Tibial artery (tissue), 4 donors: ENCODE measurements at regions not wholly inside any gene's neighbourhood (a gene's known extent, or its start where the extent isn't known, plus 50 kb on each side); places are given as distances from the start of the nearest gene placed in this dataset.
"Not testable (repeated sequence)": the region's sequence is repeated elsewhere in the genome, so short reads cannot be mapped to it uniquely, and the experiment has no call there.

Experiments used
- DNase-seq, 2 donors: peaks; one replicate each; pipeline ENCODE4 v3.0.0-alpha.2; 2019
- H3K27ac ChIP-seq, 2 donors: fragments of 200-600 bp; sonication (generic) in 1 of 2; 1 replicate in 1 of 2; 2 replicates in 1 of 2; pipeline ENCODE4 v1.5.1; 2018 to 2019; ENCODE audit warnings: mild to moderate bottlenecking in 1 of 2
- H3K27me3 ChIP-seq, 2 donors: fragments of 200-600 bp; sonication (generic) in 1 of 2; one replicate each; pipeline versions ENCODE4 v1.5.1 to v1.6.0; 2016 to 2019
- H3K36me3 ChIP-seq, 3 donors: fragments of 200-600 bp; sonication (generic) in 2 of 3; one replicate each; pipeline ENCODE4 v1.5.1; 2016 to 2019; ENCODE audit warnings: mild to moderate bottlenecking in 2 of 3
- H3K4me1 ChIP-seq, 4 donors: fragments of 200-600 bp; sonication (generic) in 2 of 4; 1 replicate in 3 of 4; 2 replicates in 1 of 4; pipeline ENCODE4 v1.5.1; 2016 to 2019
- H3K4me3 ChIP-seq, 2 donors: fragments of 200-600 bp; sonication (generic) in 1 of 2; 1 replicate in 1 of 2; 2 replicates in 1 of 2; pipeline ENCODE4 v1.5.1; 2018 to 2019; ENCODE audit warnings: mild to moderate bottlenecking in 2 of 2
- H3K9me3 ChIP-seq, 3 donors: fragments of 200-600 bp; sonication (generic) in 1 of 3; one replicate each; pipeline ENCODE4 v1.5.1; 2016 to 2019
- intact Hi-C: fragments of 100-400 bp; cut with DNase I; formaldehyde crosslinking; loops from one replicate; pipeline ENCODE4 v1.15.0; 2023; ENCODE audit warnings: low total_unique reads
- TF ChIP-seq, protein P1 (sequence below), 2 experiments: fragments of 200-600 bp in 1 of 2; fragments of 450-650 bp in 1 of 2; IDR thresholded peaks; one replicate each; pipeline ENCODE4 v1.5.1; 2017 to 2019; ENCODE audit warnings: antibody characterized with exemption in 2 of 2, mild to moderate bottlenecking in 1 of 2, moderate library complexity in 1 of 2

- H3K4me1 ChIP-seq = peaks cover 0 to 10% (median 2%) of the 10 kb centered on the region in 4 donors
These were observed 94.5 kb upstream of the ARMC3 start for GRCh38 chr10:22833353-22833752.

GRCh38 chr10:22832851-22833250 is 95.0 kb upstream of the ARMC3 start:
- TF ChIP-seq, protein P1, sequence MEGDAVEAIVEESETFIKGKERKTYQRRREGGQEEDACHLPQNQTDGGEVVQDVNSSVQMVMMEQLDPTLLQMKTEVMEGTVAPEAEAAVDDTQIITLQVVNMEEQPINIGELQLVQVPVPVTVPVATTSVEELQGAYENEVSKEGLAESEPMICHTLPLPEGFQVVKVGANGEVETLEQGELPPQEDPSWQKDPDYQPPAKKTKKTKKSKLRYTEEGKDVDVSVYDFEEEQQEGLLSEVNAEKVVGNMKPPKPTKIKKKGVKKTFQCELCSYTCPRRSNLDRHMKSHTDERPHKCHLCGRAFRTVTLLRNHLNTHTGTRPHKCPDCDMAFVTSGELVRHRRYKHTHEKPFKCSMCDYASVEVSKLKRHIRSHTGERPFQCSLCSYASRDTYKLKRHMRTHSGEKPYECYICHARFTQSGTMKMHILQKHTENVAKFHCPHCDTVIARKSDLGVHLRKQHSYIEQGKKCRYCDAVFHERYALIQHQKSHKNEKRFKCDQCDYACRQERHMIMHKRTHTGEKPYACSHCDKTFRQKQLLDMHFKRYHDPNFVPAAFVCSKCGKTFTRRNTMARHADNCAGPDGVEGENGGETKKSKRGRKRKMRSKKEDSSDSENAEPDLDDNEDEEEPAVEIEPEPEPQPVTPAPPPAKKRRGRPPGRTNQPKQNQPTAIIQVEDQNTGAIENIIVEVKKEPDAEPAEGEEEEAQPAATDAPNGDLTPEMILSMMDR (IDR thresholded peaks at IDR 0.05) = no peak
- Histone ChIP-seq H3K27me3 (no peaks in the 10 kb centered on the region), H3K9me3 (no peaks in the 10 kb centered on the region), H3K27ac (no peak overlapping the region), H3K4me1 (peaks cover 0 to 15% (median 2%) of the 10 kb centered on the region in 4 donors), H3K4me3 (no peak overlapping the region), H3K36me3 (no peaks in the 10 kb centered on the region)
- intact Hi-C loops = no loop called here
- no peak for DNase-seq

More at GRCh38 chr10:22833353-22833752, 94.5 kb upstream of the ARMC3 start:
- no peak for DNase-seq
- Histone ChIP-seq H3K36me3 (no peaks in the 10 kb centered on the region), H3K4me3 (no peak overlapping the region), H3K27me3 (no peaks in the 10 kb centered on the region), H3K27ac (no peak overlapping the region), H3K9me3 (no peaks in the 10 kb centered on the region)
- intact Hi-C loops = no loop called here
- TF ChIP-seq, protein P1 (IDR thresholded peaks at IDR 0.05) = no peak

DNA sequence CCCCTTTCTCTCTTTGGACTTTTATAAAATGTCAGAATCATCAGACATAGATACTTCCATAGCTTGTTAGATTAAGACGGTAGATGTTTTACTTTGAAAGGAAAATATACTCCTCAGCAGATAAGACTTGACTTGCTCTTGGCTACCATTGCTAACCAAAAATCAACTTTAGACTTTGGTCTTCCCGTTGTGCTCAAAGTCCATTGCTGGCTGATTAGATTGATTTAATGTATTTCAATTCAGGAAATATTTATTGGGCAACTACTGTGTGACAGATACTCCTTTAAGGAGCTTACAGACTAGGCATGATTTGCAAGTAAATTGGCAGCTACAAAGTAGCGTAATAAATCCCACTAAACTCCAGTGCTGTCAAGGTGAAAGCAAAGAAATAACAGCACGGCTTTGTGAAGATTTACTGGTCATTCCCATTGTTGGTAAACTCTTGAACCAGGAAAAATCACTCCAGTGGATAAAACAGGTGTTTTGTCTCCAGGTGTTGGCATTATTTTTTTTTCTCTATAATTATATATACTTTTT is 95.7 kb upstream of the ARMC3 start:
- intact Hi-C loops = no loop called here
- Histone ChIP-seq H3K9me3 (no peaks in the 10 kb centered on the region), H3K36me3 (no peaks in the 10 kb centered on the region), H3K4me1 (peaks cover 0 to 19% (median 2%) of the 10 kb centered on the region in 4 donors), H3K4me3 (no peak overlapping the region), H3K27ac (no peak overlapping the region), H3K27me3 (no peaks in the 10 kb centered on the region)
- DNase-seq = no peak
- TF ChIP-seq, protein P1 (IDR thresholded peaks at IDR 0.05) = no peak

GRCh38 chr10:22831586-22831985 is 96.3 kb upstream of the ARMC3 start:
- Histone ChIP-seq H3K9me3 (no peaks in the 10 kb centered on the region), H3K4me3 (no peak overlapping the region), H3K27me3 (no peaks in the 10 kb centered on the region), H3K27ac (no peak overlapping the region), H3K4me1 (peaks cover 0 to 19% (median 2%) of the 10 kb centered on the region in 4 donors), H3K36me3 (no peaks in the 10 kb centered on the region)
- TF ChIP-seq, protein P1 (IDR thresholded peaks at IDR 0.05) = no peak
- intact Hi-C loops = no loop called here
- DNase-seq = no peak

DNA sequence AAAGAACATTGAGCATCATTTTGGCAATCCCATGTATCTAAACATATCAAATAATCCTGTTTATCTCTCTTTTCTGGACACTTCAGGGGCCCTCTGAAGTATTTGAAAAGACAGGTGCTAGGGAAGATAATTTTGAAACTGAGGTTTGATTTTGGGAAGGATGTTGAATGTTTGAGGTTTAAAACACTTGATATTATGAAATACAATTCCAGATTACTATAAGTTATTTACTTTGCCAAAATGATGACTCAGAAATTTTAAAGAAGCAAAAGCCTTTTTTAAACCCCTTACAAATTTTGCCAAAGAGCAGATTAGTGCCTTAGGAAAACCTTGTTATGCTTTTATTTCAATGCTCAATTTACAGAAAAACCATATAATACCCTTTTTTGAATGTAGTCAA is 99.1 kb upstream of the ARMC3 start:
- DNase-seq, H3K9me3 ChIP-seq, H3K27me3 ChIP-seq, H3K27ac ChIP-seq, H3K4me3 ChIP-seq, H3K36me3 ChIP-seq, intact Hi-C loops: not testable (repeated sequence)
- peaks cover 0 to 19% (median 2%) of the 10 kb centered on the region in 4 donors for H3K4me1 ChIP-seq

- H3K27me3 ChIP-seq = no peaks in the 10 kb centered on the region
- DNase-seq = no peak
- no peak overlapping the region for H3K27ac ChIP-seq
- no peaks in the 10 kb centered on the region for H3K9me3 ChIP-seq
- TF ChIP-seq, protein P1 (IDR thresholded peaks at IDR 0.05) = no peak
- intact Hi-C loops = no loop called here
- no peak overlapping the region for H3K4me3 ChIP-seq
- H3K36me3 ChIP-seq = no peaks in the 10 kb centered on the region
- peaks cover 0 to 19% (median 2%) of the 10 kb centered on the region in 4 donors for H3K4me1 ChIP-seq
These were observed 102.0 kb upstream of the ARMC3 start for GRCh38 chr10:22825841-22826240.
